ENCODE measurements at regions not wholly inside any gene's neighbourhood (a gene's known extent, or its start where the extent isn't known, plus 50 kb on each side); places are given as distances from the start of the nearest gene placed in this dataset.
A peak's percentile ranks its signal among the peaks of the same experiment; 100 is the strongest.

- TF ChIP-seq REST (IDR thresholded peaks at IDR 0.05; ENCODE audit: low read depth, low read length) (no peak), FOXM1 (IDR thresholded peaks at IDR 0.05; ENCODE audit: low read depth) (no peak), TAF1 (IDR thresholded peaks at IDR 0.05; ENCODE audit: borderline replicate concordance, low read depth, low read length) (no peak), RXRA (IDR thresholded peaks at IDR 0.05; ENCODE audit: borderline replicate concordance, low read depth) (no peak), RCOR1 (IDR thresholded peaks at IDR 0.05; ENCODE audit: low read length) (no peak), GATA2 (CRISPR knock-in tag; IDR thresholded peaks at IDR 0.05) (no peak), FOXJ3 (CRISPR knock-in tag; IDR thresholded peaks at IDR 0.05) (no peak)
Measured at GRCh38 chr6:8181951-8182845, 79.8 kb upstream of the EEF1E1 start (continued).

- Histone ChIP-seq H3K9ac (no peak overlapping the region), H3K9me2 (no peaks in the 10 kb centered on the region), H3K79me2 (ENCODE audit: insufficient read depth) (no peaks in the 10 kb centered on the region), H3K4me3 (ENCODE audit: low read depth in 2 of 2, low read length in 1 of 2) (no peak overlapping the region), H4K20me1 (ENCODE audit: insufficient read depth) (no peaks in the 10 kb centered on the region), H3K36me3 (replicated peaks in 1 of 2; ENCODE audit: control insufficient read depth in 1 of 2, insufficient read depth in 2 of 2, low read length in 1 of 2) (no peaks in the 10 kb centered on the region), H3K4me1 (ENCODE audit: control insufficient read depth in 1 of 2, insufficient read depth in 2 of 2, low read depth in 1 of 2, low read length in 1 of 2) (peaks cover 2 to 29% of the 10 kb centered on the region in 2 experiments; a peak in 3 of 4 replicates), H3F3A (replicated peaks; ENCODE audit: insufficient read depth) (peaks cover 9% of the 10 kb centered on the region), H3K27ac (ENCODE audit: low read depth in 2 of 2, low read length in 1 of 2) (peak overlapping the region in 1 of 2 experiments; percentile 48; a peak in 1 of 4 replicates), H3K9me3 (no peaks in the 10 kb centered on the region), H2AFZ (ENCODE audit: low read depth) (no peak overlapping the region), H3K4me2 (peak overlapping the region; percentile 39), H3K27me3 (ENCODE audit: insufficient read depth) (no peaks in the 10 kb centered on the region)
- TF ChIP-seq PBX3 (IDR thresholded peaks at IDR 0.05) (no peak), GATA2 (CRISPR knock-in tag; IDR thresholded peaks at IDR 0.05) (no peak), FOXJ3 (CRISPR knock-in tag; IDR thresholded peaks at IDR 0.05) (no peak), EZH2phosphoT487 (IDR thresholded peaks at IDR 0.05; ENCODE audit: borderline replicate concordance, low read depth) (no peak), TEAD4 (IDR thresholded peaks at IDR 0.05; ENCODE audit: borderline replicate concordance, insufficient read depth) (no peak), GABPA (IDR thresholded peaks at IDR 0.05; ENCODE audit: low read depth) (no peak)
- ChIA-PET CTCF (no interaction called here), POLR2A (no interaction called here)
- DNase-seq = no peak
- 56% methylated on average over 2 of the region's 2 CpGs for WGBS (ENCODE audit: low lambda C conversion rate)
Measured at GRCh38 chr6:8181160-8181881, 79.0 kb upstream of the EEF1E1 start.
